GM12878 (cell line): ENCODE measurements at regions not wholly inside any gene's neighbourhood (a gene's known extent, or its start where the extent isn't known, plus 50 kb on each side); places are given as distances from the start of the nearest gene placed in this dataset.

ENCODE experiments used
- BMI1 ChIP-seq: fragments of 450-650 bp; IDR thresholded peaks from 2 replicates; pipeline ENCODE4 v1.6.1; 2016; ENCODE audit warnings: mild to moderate bottlenecking, moderate library complexity, borderline replicate concordance
- CTCF ChIP-seq, 3 experiments: IDR thresholded peaks in 2 of 3; conservative IDR thresholded peaks in 1 of 3; 2 replicates each; pipeline ENCODE4 v1.5.1; 2011; ENCODE audit warnings: low read depth in 3 of 3, low read length in 3 of 3, mild to moderate bottlenecking in 3 of 3, control low read depth in 2 of 3, moderate library complexity in 2 of 3, inconsistent platforms in 1 of 3, mixed read lengths in 1 of 3; ENCODE audit not compliant: control insufficient read depth in 2 of 3, insufficient read depth in 1 of 3; ENCODE audit errors: extremely low read depth in 1 of 3
- E2F4 ChIP-seq: IDR thresholded peaks from 2 replicates; pipeline ENCODE4 v1.6.1; 2012; ENCODE audit warnings: low read depth, low read length, improper control_type of control experiment
- EZH2 ChIP-seq: IDR thresholded peaks from 2 replicates; pipeline ENCODE4 v1.6.1; 2012; ENCODE audit warnings: low read depth, mild to moderate bottlenecking, control low read depth, inconsistent platforms, low read length, borderline replicate concordance; ENCODE audit not compliant: control insufficient read depth
- HDGF ChIP-seq: fragments of 450-650 bp; IDR thresholded peaks from 2 replicates; pipeline ENCODE4 v1.6.1; 2016; ENCODE audit warnings: antibody characterized with exemption
- IRF4 ChIP-seq: IDR thresholded peaks from 2 replicates; pipeline ENCODE4 v1.6.1; 2011; ENCODE audit warnings: low read depth, low read length
- NBN ChIP-seq: fragments of 450-650 bp; IDR thresholded peaks from 2 replicates; pipeline ENCODE4 v1.6.1; 2016
- NFIC ChIP-seq: IDR thresholded peaks from 2 replicates; pipeline ENCODE4 v1.6.1; 2012; ENCODE audit warnings: low read depth, mild to moderate bottlenecking, inconsistent platforms, low read length, moderate library complexity
- REST ChIP-seq: IDR thresholded peaks from 2 replicates; pipeline ENCODE4 v1.6.1; 2012; ENCODE audit warnings: mild to moderate bottlenecking, low read depth, low read length
- SUZ12 ChIP-seq: fragments of 200-600 bp; sonication (generic); IDR thresholded peaks from one replicate; pipeline ENCODE4 v1.6.1; 2018; ENCODE audit warnings: antibody characterized with exemption, mild to moderate bottlenecking; ENCODE audit not compliant: unreplicated experiment
- TAF1 ChIP-seq: IDR thresholded peaks from 2 replicates; pipeline ENCODE4 v1.6.1; 2011; ENCODE audit warnings: mild to moderate bottlenecking, low read depth, low read length, borderline replicate concordance
- ZNF274 ChIP-seq: IDR thresholded peaks from one replicate; pipeline ENCODE4 v1.8.0; 2011; ENCODE audit not compliant: insufficient read length, insufficient read depth
- ZNF384 ChIP-seq: IDR thresholded peaks from 2 replicates; pipeline ENCODE4 v1.6.1; 2012; ENCODE audit warnings: low read depth, mild to moderate bottlenecking, low read length, improper control_type of control experiment, borderline replicate concordance
- ZNF622 ChIP-seq: fragments of 450-650 bp; IDR thresholded peaks from 2 replicates; pipeline ENCODE4 v1.6.1; 2017; ENCODE audit warnings: mild to moderate bottlenecking, inconsistent platforms

- TF ChIP-seq NBN, result no peak
- TF ChIP-seq BMI1, result no peak
- TF ChIP-seq ZNF384, result no peak
- TF ChIP-seq NFIC, result no peak
- TF ChIP-seq EZH2, result no peak
- TF ChIP-seq IRF4, result no peak
- TF ChIP-seq CTCF (IDR thresholded peaks at IDR 0.05 in 2 of 3, conservative IDR thresholded peaks at IDR 0.05 in 1 of 3; ENCODE audit: control insufficient read depth in 2 of 3, extremely low read depth in 1 of 3, insufficient read depth in 1 of 3, low read depth in 3 of 3, low read length in 3 of 3), result no peak
- no peak for TF ChIP-seq ZNF274
- TF ChIP-seq E2F4, result no peak
- no peak for TF ChIP-seq ZNF622
- TF ChIP-seq REST, result no peak
- no peak for TF ChIP-seq HDGF
- no peak for TF ChIP-seq TAF1
- no peak for TF ChIP-seq SUZ12
These were observed 129.7 kb upstream of the ADGRL2 start for GRCh38 chr1:81671038-81671437.
